ENCODE measurements at regions not wholly inside any gene's neighbourhood (a gene's known extent, or its start where the extent isn't known, plus 50 kb on each side); places are given as distances from the start of the nearest gene placed in this dataset.

GRCh38 chrX:10988653-10989052, 122.5 kb upstream of the HCCS start (continued):
- no peak for TF ChIP-seq CTCF (IDR thresholded peaks at IDR 0.05; ENCODE audit: low read depth, low read length, missing input control)
- TF ChIP-seq RXRA (IDR thresholded peaks at IDR 0.05), result no peak

- Histone ChIP-seq H3K27me3 (ENCODE audit: control insufficient read depth in 4 of 4, insufficient read depth in 4 of 4, low read length in 3 of 4) (peaks cover 0 to 6% (median 0%) of the 10 kb centered on the region in 4 donors), H3K9me3 (ENCODE audit: control insufficient read depth in 4 of 4, low read length in 3 of 4) (no peaks in the 10 kb centered on the region), H3K4me3 (ENCODE audit: low read depth in 1 of 3, low read length in 3 of 3) (no peak overlapping the region), H3K27ac (ENCODE audit: low read depth in 1 of 2, low read length in 2 of 2) (no peak overlapping the region), H3K9ac (ENCODE audit: low read depth in 1 of 2, low read length in 2 of 2) (no peak overlapping the region), H3K4me1 (ENCODE audit: control insufficient read depth in 4 of 4, insufficient read depth in 4 of 4, low read length in 3 of 4) (no peaks in the 10 kb centered on the region), H3K36me3 (ENCODE audit: control insufficient read depth in 4 of 4, insufficient read depth in 3 of 4, low read depth in 1 of 4, low read length in 3 of 4) (no peaks in the 10 kb centered on the region)
- no peak for DNase-seq (ENCODE audit: low spot score)
- WGBS, result 94% methylated on average over 3 of the region's 3 CpGs
- TF ChIP-seq CTCF (IDR thresholded peaks at IDR 0.05; ENCODE audit: low read depth, low read length, missing input control) (no peak), FOXA1 (IDR thresholded peaks at IDR 0.05) (no peak), RXRA (IDR thresholded peaks at IDR 0.05) (no peak), JUND (IDR thresholded peaks at IDR 0.05) (no peak), ATF3 (IDR thresholded peaks at IDR 0.05) (no peak), TAF1 (conservative IDR thresholded peaks at IDR 0.05) (no peak), HNF4A (conservative IDR thresholded peaks at IDR 0.05) (no peak), ZBTB33 (IDR thresholded peaks at IDR 0.05) (no peak), REST (IDR thresholded peaks at IDR 0.05) (no peak), YY1 (IDR thresholded peaks at IDR 0.05) (no peak), MAX (IDR thresholded peaks at IDR 0.05) (no peak), SP1 (IDR thresholded peaks at IDR 0.05) (no peak), EGR1 (IDR thresholded peaks at IDR 0.05; ENCODE audit: low read depth in 2 of 2) (no peak), HNF4G (IDR thresholded peaks at IDR 0.05) (no peak)
Measured at GRCh38 chrX:10989386-10989785, 121.7 kb upstream of the HCCS start.
